HG03342 (cell line): ENCODE measurements at regions not wholly inside any gene's neighbourhood (a gene's known extent, or its start where the extent isn't known, plus 50 kb on each side); places are given as distances from the start of the nearest gene placed in this dataset.
A peak's percentile ranks its signal among the peaks of the same experiment; 100 is the strongest.

Source experiments
- ATAC-seq: cut with Tn5 transposase; IDR thresholded peaks from one replicate; pipeline ENCODE4 v1.9.1; 2021; ENCODE audit warnings: mild to moderate bottlenecking, moderate library complexity; ENCODE audit not compliant: unreplicated experiment

DNA sequence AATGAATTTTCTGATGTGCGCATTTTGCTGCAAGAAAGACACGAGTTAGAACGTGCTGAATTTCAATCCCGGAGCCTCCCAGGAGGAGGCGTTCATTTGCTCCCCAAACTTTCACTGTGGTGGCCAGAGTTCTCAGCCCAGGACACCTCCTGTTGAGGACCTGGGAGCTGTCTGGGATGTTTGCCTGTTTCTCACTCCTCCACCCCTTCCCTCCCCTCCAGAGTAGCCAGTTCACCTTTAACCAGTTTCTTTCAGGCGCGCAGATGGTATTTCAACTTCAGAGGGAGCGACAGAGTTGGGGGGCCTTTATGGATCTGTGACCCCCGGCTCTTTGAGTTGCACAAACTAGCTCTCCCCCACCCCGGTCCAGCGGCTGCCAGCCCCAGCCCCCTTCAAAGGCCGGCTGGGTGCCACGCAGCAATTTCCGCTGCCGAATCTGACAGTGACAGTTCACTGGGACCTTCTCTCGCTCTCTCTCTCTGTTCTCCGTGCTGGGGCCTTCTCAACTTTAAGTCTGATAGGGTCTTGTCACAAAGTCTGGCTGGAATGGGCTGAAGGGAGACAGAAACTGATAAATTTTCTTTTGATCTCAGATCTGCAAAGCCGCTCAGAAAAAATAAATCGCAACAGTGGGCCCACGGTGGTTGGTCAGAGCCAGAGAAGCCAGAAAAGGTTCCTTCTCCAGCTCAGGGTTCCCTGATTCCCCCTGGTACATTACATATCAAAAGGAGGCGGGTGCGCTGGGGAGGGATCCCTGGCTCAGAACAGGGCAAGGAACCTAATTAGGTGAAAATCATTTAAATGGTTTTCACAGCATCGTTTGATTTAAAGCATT, 100.0 kb upstream of the STX18 start:
- ATAC-seq = no peak

DNA sequence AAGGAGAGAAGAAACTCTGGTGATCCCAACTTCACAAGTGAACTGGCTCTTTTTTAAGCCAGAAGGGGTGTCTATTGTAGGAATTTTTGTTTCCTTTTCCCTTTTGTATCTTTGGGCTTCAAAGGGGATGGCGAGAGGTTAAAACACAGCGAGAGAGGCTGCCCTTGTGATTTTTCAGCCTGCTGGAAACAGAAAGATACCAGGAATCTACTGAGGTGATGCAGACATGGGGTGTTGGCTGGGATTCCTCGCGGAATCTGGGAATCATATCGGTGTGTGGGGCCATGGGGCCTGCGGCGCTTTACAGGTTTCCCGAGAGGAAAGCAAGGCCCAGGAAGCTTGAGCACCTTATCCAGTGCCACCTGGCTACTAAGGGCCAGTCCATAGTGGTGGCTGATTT, 99.4 kb upstream of the STX18 start:
- no peak for ATAC-seq

- no peak for ATAC-seq
These were observed 98.8 kb upstream of the STX18 start for GRCh38 chr4:4640692-4641091.

DNA sequence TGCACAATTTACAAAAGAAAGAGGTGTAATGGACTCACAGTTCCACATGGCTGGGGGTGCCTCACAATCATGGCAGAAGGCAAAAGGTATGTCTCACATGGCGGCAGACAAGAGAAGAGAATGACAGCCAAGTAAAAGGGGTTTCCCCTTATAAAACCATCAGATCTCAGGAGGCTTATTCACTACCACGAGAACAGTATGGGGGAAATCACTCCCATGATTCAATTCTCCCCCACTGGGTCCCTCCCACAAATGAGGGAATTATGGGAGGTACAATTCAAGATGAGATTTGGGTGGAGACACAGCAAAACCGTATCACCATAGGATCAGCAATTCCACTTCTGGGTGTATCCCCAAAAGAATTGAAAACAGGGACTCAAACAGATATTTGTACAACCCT, 97.5 kb upstream of the STX18 start:
- ATAC-seq = no peak

DNA sequence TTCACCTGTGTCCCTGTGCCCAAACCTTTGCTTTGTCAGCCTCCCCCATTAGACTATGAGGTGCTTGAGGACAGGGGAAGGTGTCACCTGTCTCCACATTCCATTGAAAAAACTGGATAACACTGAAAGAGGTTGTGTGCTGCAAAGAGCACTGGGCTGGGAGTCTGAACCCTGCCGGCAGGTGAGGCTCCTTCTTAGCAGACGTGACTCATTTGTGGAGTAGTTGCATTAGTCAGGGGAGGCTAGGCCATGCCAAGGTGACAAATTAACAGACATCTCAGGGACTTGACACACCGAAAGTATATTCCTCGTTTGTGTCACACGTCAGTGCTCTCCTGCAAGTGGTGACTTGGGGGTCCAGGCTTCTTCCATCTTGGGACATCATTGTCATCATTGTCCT, 95.9 kb upstream of the STX18 start:
- peak; percentile 71 for ATAC-seq

DNA sequence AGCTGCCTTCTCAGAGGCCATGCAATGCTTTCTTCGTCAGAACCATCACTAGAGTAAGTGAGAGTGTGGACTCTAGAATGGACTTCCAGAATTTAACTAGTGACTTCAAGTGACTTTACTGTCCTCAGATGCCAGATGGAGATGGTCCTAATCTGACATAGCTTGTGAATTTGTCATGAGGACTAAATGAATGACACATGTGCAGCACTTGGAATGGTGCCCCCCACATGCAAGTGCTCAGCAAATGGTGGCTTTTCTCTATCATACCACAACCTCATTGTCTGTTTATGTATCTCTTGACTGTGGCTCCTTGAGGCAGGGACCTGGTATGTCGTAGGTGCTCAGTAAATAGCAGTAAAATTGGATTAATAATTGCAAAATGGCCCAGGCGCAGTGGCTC, 91.6 kb upstream of the STX18 start:
- no peak for ATAC-seq

GRCh38 chr4:4631150-4631549, 89.3 kb upstream of the STX18 start:
- peak; percentile 91 for ATAC-seq

DNA sequence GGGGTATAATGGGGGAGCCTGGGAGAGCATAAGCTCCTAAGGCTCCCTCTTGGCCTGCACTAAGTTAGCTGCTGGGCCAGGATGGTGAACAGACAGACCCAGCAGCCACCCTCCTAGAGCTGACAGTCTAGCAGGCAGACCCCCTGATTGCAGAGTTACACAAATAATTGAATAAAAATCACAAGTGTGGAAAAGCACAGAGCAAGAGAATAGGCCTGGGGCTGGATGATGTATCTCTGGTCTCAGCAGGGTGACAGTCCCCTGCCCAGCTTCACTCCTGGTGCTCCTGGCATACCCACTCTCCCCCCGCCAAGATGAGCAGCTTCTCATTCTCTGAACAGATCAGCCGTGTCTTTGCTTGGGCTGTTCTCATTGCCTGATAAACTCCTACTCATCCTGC, 86.1 kb upstream of the STX18 start:
- no peak for ATAC-seq

GRCh38 chr4:4627111-4627510, 85.3 kb upstream of the STX18 start:
- no peak for ATAC-seq

GRCh38 chr4:4625488-4625887, 83.6 kb upstream of the STX18 start:
- no peak for ATAC-seq

GRCh38 chr4:4624276-4624897, 82.5 kb upstream of the STX18 start:
- ATAC-seq = no peak

DNA sequence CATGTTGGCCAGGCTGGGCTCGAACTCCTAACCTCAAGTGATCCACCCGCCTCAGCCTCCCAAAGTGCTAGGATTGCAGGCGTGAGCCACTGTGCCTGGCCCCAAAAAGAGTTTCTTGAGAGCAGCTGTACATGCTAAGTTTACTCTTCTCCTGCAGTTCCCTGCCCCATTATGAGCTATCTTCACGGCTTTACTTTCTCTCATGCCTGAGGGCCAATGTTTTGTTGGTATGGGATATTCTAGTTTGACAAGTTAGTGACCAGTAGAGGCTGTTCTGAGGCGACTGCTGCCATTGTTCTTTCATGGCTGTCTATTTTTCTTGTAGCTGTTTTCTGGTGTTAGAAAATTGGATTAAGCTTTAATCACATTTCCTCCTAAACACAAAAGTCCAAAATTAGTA, 78.0 kb upstream of the STX18 start:
- no peak for ATAC-seq

DNA sequence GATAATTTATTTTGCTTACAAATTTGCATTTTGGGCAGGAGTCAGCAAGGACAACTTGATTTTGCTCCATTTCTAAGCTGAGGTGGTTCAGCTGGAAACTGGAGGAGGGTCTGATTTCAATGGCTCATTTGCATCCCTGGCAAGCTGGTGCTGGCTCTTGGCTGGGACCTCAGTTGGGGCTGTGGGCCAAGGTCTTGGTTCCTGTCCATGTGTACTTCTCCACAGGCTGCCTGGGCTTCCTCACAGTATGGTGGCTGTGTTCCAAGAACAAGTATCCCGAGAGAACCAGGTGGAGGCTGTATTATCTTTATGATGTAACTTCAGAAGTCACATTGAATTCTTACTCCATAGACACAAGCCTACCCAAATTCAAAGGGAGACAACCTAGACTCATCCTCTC, 77.0 kb upstream of the STX18 start:
- no peak for ATAC-seq

DNA sequence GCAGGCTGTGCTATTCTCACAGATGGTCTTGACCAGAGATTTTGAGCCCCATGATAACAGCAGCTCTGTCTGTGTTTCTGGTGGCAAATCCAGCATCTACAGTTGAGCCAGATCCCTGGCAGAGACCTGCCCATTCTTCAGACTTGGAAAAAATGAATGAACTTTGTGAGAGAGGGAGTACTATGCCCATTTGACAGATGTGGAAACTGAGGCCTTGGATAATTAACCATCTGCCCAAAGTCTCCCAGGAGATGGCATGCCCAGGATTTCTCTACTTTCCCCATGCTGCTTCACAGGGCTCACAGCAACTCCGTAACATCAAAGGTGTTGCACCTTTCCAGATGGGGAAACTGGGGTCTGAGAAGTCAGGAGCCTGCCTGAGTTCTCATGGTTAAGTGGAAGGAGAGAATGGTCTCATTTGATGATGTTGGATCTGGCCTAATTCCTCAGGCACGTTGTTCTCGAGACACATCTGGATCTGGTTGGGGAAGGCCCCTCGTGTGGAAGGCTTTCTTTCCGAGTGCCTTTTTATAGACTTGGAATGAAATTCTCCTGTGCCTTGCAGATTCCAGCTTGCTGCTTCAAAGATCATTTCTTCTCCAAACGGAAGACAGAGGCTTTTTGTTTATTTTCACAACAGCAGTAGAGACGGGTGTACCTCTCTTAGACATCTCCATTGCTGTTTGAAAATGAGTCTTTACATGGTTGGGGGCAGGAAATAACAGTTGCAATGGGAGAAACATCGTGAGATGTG, 73.3 kb upstream of the STX18 start:
- no peak for ATAC-seq

GRCh38 chr4:4613641-4614286, 71.9 kb upstream of the STX18 start:
- no peak for ATAC-seq

DNA sequence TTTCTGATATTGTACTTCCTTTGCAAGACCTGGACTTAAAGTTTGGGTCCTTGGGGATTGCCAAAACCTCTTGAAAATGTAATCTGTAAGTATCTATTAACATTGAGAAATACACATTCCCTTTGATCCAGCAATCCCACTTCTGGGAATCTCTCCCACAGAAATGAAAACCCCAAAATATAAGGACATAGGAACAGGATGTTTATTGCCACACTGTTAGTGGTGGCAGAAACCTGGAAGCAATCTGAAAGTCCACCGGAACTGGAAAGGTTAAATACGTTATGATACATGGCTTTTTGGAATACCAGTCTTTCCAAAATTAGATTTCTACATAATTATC, 71.2 kb upstream of the STX18 start:
- no peak for ATAC-seq

DNA sequence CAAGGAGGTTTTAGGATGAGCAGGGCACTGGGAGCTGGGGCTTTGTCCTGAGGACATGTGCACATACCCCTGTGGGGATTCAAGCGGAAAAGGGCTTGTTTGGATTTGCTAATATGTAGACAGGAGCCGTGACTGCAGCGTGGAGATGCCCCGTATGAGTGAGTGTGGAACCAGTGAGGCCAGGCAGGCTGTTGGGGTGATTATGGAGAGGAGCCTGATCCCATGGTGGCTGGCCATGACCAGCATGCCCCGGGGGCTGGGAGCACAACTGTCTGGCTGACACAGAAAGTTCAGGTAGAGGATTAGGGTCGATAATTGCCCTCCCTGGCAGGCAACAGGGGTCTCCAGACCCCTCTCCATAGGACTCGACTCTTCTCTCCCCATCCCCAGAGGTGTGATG, 68.8 kb upstream of the STX18 start:
- no peak for ATAC-seq

DNA sequence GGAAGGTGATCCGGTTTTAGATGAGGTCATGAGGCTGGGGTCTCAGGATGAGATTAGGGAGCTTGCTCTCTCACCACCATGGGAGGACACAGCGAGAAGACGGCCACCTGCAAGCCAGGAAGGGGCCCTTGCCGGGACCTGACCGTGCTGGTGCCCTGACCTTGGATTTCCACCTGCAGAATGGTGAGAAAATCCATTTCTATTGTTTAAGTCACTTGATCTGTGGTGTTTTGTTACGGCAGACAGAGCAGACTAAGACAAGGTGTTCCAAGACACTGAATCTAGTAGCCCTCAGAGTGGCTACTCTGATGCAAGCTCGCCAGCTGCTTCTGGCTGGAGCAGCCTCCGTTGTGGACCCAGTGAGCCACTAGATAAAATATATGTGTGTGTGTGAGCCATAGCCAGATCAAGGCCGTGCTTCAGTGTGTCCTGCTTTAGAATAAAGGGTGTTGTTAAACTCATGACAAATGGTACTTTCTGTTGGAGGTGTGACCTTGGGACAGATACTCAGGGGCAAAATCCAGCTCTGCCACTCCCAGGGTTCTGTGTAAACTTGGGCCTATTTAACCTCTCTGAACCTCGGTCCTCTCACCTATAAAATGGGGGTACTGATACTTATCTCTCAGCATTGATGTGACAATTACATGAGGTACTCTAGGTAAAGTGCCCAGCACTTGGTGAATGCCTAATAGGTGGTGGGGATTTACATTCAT, 67.9 kb upstream of the STX18 start:
- ATAC-seq = no peak

- ATAC-seq = no peak
These were observed 66.3 kb upstream of the STX18 start for GRCh38 chr4:4608214-4608537.

DNA sequence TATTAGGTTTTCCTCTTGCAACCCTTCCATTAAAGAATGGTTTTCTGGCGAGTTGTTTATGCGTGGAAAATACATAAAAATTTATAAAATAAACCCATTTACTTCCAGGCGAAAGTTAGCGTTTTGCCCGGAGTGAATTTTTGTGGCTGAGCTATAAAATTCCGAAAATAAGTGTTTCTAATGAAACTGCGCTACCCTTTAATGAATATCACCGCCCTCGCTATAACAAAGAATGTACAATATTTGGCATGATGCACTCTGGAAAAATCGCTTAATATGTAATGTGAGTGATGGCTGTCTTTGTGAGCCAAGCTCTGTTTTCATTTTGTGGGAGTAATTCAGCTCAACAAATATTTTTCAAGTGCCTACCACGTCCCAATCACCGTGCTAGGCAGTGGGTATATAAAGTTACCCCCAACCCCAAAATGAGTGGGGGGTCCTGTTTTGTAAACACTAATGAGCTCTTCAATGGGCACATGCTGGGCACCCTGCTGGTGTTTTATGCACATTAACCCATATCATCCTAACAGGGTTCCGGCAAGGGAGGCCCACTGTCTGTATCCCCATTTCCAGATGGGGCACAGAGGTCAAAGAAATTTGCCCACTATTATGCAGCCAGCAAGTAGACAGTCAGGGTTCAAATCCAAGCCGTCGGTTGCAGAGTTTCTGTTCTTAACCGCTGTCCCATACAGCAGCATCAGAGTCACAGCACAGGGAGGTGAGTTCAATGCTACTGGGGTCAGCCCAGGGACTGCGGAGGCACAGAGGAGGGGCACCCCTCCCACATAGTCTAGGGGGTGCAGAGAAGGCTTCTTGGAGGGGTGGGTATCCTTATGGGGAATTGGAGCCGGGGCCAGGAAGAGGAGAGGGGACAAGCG, 65.7 kb upstream of the STX18 start:
- no peak for ATAC-seq
